ENCODE measurements at regions not wholly inside any gene's neighbourhood (a gene's known extent, or its start where the extent isn't known, plus 50 kb on each side); places are given as distances from the start of the nearest gene placed in this dataset.

- TF ChIP-seq CEBPB (IDR thresholded peaks at IDR 0.05; ENCODE audit: low read depth) = no peak
- TF ChIP-seq, protein P1, sequence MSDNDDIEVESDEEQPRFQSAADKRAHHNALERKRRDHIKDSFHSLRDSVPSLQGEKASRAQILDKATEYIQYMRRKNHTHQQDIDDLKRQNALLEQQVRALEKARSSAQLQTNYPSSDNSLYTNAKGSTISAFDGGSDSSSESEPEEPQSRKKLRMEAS (IDR thresholded peaks at IDR 0.05) = no peak
- no peak for TF ChIP-seq SP1 (IDR thresholded peaks at IDR 0.05; ENCODE audit: low read depth)
- no peak for TF ChIP-seq JUND (IDR thresholded peaks at IDR 0.05)
- TF ChIP-seq, protein P2, sequence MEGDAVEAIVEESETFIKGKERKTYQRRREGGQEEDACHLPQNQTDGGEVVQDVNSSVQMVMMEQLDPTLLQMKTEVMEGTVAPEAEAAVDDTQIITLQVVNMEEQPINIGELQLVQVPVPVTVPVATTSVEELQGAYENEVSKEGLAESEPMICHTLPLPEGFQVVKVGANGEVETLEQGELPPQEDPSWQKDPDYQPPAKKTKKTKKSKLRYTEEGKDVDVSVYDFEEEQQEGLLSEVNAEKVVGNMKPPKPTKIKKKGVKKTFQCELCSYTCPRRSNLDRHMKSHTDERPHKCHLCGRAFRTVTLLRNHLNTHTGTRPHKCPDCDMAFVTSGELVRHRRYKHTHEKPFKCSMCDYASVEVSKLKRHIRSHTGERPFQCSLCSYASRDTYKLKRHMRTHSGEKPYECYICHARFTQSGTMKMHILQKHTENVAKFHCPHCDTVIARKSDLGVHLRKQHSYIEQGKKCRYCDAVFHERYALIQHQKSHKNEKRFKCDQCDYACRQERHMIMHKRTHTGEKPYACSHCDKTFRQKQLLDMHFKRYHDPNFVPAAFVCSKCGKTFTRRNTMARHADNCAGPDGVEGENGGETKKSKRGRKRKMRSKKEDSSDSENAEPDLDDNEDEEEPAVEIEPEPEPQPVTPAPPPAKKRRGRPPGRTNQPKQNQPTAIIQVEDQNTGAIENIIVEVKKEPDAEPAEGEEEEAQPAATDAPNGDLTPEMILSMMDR (IDR thresholded peaks at IDR 0.05 in 2 of 3, conservative IDR thresholded peaks at IDR 0.05 in 1 of 3; ENCODE audit: borderline replicate concordance in 1 of 3, insufficient read depth in 1 of 3, low read depth in 2 of 3, low read length in 2 of 3) = no peak
- no peak for TF ChIP-seq EGR1 (IDR thresholded peaks at IDR 0.05; ENCODE audit: low read depth)
- TF ChIP-seq SIN3A (IDR thresholded peaks at IDR 0.05; ENCODE audit: low read depth) = no peak
- TF ChIP-seq YY1 (IDR thresholded peaks at IDR 0.05; ENCODE audit: extremely low read depth, insufficient replicate concordance, low read depth, low read length) = no peak
- no peak for TF ChIP-seq ZNF274 (IDR thresholded peaks at IDR 0.05; ENCODE audit: low read depth, low read length)
- no peak for TF ChIP-seq POLR2A (IDR thresholded peaks at IDR 0.05; ENCODE audit: borderline replicate concordance, extremely low read depth, insufficient read depth, insufficient read length)
- no peak for TF ChIP-seq SRF (IDR thresholded peaks at IDR 0.05; ENCODE audit: low read depth)
- TF ChIP-seq POLR2AphosphoS5 (IDR thresholded peaks at IDR 0.05; ENCODE audit: low read depth, low read length) = no peak
These were observed 549.3 kb upstream of the PSMD7 start for GRCh38 chr16:73747328-73747727.
